Calu3 (cell line): ENCODE measurements at regions not wholly inside any gene's neighbourhood (a gene's known extent, or its start where the extent isn't known, plus 50 kb on each side); places are given as distances from the start of the nearest gene placed in this dataset.

Source experiments
- BruUV-seq: library from RNA; stranded (reverse); fragments of 400-500 nt; replicated peaks from 2 replicates; lab custom pipeline; 2021; lab: Mats Ljungman, UMichigan
- CTCF ChIA-PET: fragments of 300-600 bp; sonication (Branson Sonifier 250); formaldehyde crosslinking; loops from one replicate; lab custom pipeline; 2022; ENCODE audit warnings: antibody characterized with exemption; lab: Charles Lee
- DNase-seq: peaks from one replicate; pipeline ENCODE4 v3.0.0; 2022
- H3K27ac Mint-ChIP-seq: one replicate; pipeline ENCODE4 v1.8.0; 2022; ENCODE audit warnings: mixed read lengths; ENCODE audit not compliant: unreplicated experiment
- H3K27me3 Mint-ChIP-seq: one replicate; pipeline ENCODE4 v1.8.0; 2022; ENCODE audit warnings: mixed read lengths; ENCODE audit not compliant: unreplicated experiment
- H3K36me3 Mint-ChIP-seq: one replicate; pipeline ENCODE4 v1.8.0; 2022; ENCODE audit warnings: mild to moderate bottlenecking, moderate library complexity, mixed read lengths; ENCODE audit not compliant: insufficient read depth, unreplicated experiment
- H3K4me1 Mint-ChIP-seq: one replicate; pipeline ENCODE4 v1.8.0; 2022; ENCODE audit warnings: mild to moderate bottlenecking, low read depth, mixed read lengths; ENCODE audit not compliant: unreplicated experiment
- H3K4me3 Mint-ChIP-seq: one replicate; pipeline ENCODE4 v1.8.0; 2022; ENCODE audit warnings: mild to moderate bottlenecking, low read depth, moderate library complexity, mixed read lengths; ENCODE audit not compliant: unreplicated experiment
- H3K9me3 Mint-ChIP-seq: one replicate; pipeline ENCODE4 v1.8.0; 2022; ENCODE audit warnings: low read depth, mixed read lengths; ENCODE audit not compliant: unreplicated experiment
- intact Hi-C: fragments of 100-400 bp; cut with micrococcal nuclease; formaldehyde crosslinking; loops from one replicate; pipeline ENCODE4 v1.10.0; 2022; ENCODE audit not compliant: unreplicated experiment
- TF ChIP-seq, protein P1 (sequence below): fragments of 200-600 bp; IDR thresholded peaks from one replicate; pipeline ENCODE4 v1.8.0; 2022; ENCODE audit warnings: antibody characterized with exemption; ENCODE audit not compliant: unreplicated experiment

- intact Hi-C loops: no loop called here
- no TSS peak for BruUV-seq
- Mint-ChIP-seq H3K4me1 (peaks cover 20% of the 10 kb centered on the region), H3K27ac (no peak overlapping the region), H3K4me3 (no peak overlapping the region), H3K9me3 (no peaks in the 10 kb centered on the region), H3K36me3 (no peaks in the 10 kb centered on the region), H3K27me3 (no peaks in the 10 kb centered on the region)
- DNase-seq: no peak
- TF ChIP-seq, protein P1, sequence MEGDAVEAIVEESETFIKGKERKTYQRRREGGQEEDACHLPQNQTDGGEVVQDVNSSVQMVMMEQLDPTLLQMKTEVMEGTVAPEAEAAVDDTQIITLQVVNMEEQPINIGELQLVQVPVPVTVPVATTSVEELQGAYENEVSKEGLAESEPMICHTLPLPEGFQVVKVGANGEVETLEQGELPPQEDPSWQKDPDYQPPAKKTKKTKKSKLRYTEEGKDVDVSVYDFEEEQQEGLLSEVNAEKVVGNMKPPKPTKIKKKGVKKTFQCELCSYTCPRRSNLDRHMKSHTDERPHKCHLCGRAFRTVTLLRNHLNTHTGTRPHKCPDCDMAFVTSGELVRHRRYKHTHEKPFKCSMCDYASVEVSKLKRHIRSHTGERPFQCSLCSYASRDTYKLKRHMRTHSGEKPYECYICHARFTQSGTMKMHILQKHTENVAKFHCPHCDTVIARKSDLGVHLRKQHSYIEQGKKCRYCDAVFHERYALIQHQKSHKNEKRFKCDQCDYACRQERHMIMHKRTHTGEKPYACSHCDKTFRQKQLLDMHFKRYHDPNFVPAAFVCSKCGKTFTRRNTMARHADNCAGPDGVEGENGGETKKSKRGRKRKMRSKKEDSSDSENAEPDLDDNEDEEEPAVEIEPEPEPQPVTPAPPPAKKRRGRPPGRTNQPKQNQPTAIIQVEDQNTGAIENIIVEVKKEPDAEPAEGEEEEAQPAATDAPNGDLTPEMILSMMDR: no peak
- CTCF ChIA-PET: no interaction called here
Observed at GRCh38 chr4:56286763-56287162, 100.5 kb downstream of the AASDH start.

DNA sequence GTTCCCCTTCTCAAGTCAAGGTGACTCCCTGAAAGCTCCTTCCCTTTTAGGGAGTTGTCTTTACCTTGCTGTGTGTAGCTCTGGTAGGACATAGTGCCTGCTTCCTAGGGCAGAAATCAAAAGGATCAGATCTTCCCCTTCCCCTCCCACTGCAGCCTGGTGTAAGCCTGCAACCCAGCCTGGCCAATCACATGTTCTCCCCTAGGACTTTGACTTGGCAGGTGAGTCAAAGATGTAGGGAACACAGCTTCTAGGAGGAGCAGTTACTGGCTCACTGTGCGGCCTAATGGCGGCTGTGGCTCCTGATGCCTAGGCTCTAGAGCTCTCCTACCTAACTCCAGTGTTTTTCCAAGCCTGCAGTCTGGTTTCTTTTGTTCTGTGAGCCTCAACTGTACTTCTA, 103.9 kb downstream of the AASDH start:
- no TSS peak for BruUV-seq
- no peaks in the 10 kb centered on the region for H3K9me3 Mint-ChIP-seq
- H3K27me3 Mint-ChIP-seq: no peaks in the 10 kb centered on the region
- H3K4me3 Mint-ChIP-seq: no peak overlapping the region
- TF ChIP-seq, protein P1: no peak
- no peaks in the 10 kb centered on the region for H3K36me3 Mint-ChIP-seq
- CTCF ChIA-PET: no interaction called here
- intact Hi-C loops: no loop called here
- DNase-seq: no peak
- peaks cover 3% of the 10 kb centered on the region for H3K4me1 Mint-ChIP-seq
- H3K27ac Mint-ChIP-seq: no peak overlapping the region

DNA sequence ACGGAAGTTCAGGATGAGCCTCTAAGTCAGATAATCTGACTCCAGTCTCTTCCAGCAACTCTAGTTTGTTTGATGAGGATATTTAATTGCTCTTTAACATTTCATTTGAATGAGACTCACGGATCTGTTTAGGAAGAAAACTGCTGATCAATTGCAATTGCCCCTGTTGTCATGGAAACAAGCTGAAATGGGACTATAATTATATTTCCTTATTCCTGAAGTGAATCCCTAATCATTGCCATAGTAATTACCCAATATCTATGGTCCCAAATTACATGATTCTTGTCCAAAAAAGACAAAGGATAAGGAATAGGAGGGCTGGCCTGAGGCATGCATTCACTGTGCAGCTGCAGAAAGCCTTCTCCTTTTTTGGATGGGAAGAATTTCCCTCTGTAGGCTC, 105.3 kb downstream of the AASDH start:
- CTCF ChIA-PET: no interaction called here
- H3K4me3 Mint-ChIP-seq: no peak overlapping the region
- TF ChIP-seq, protein P1: no peak
- intact Hi-C loops: no loop called here
- no peaks in the 10 kb centered on the region for H3K9me3 Mint-ChIP-seq
- H3K27me3 Mint-ChIP-seq: no peaks in the 10 kb centered on the region
- no TSS peak for BruUV-seq
- no peaks in the 10 kb centered on the region for H3K4me1 Mint-ChIP-seq
- no peak overlapping the region for H3K27ac Mint-ChIP-seq
- no peaks in the 10 kb centered on the region for H3K36me3 Mint-ChIP-seq
- no peak for DNase-seq

DNA sequence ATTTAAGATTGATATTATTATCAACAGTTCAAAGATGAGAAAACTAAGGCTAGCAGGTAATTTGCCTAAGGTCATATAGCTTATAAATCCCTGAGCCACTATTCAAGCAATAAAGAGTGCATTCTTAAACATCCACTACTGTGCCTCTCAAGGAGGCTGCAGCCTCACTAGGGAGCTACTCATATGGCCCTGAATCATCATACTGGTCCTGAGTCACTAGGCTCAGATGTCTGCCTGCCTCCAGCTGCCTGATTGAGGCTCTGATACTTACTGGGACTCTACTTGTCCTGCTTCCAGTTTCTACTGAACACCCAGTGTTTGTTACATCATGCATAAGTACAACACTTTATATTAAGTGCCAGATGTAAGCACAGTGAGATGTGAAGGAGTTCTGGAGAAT, 110.7 kb downstream of the AASDH start:
- BruUV-seq: no TSS peak
- intact Hi-C loops: no loop called here
- Mint-ChIP-seq H3K27ac (no peak overlapping the region), H3K36me3 (no peaks in the 10 kb centered on the region), H3K4me3 (no peak overlapping the region), H3K9me3 (peaks cover 2% of the 10 kb centered on the region), H3K4me1 (no peaks in the 10 kb centered on the region), H3K27me3 (no peaks in the 10 kb centered on the region)
- DNase-seq: no peak
- CTCF ChIA-PET: no interaction called here
- TF ChIP-seq, protein P1: no peak
